Naive thymus-derived CD8-positive, alpha-beta T cell (primary cell): ENCODE measurements at regions not wholly inside any gene's neighbourhood (a gene's known extent, or its start where the extent isn't known, plus 50 kb on each side); places are given as distances from the start of the nearest gene placed in this dataset.
"Not testable (repeated sequence)": the region's sequence is repeated elsewhere in the genome, so short reads cannot be mapped to it uniquely, and the experiment has no call there.

ENCODE experiments used
- ATAC-seq, 2 donors: fragments of 150-1000 bp; cut with Tn5 transposase in 1 of 2; sonication (Bioruptor Pico), chemical (Tn5 transposase) in 1 of 2; 1 replicate in 1 of 2; 2 replicates in 1 of 2; pipeline ENCODE4 v1.10.0; 2021; ENCODE audit warnings: mild to moderate bottlenecking in 2 of 2, moderate library complexity in 2 of 2
- POLR2A ChIA-PET: fragments of 350-600 bp; sonication (Branson Sonifier 250); formaldehyde crosslinking; loops from one replicate; lab custom pipeline; 2021; ENCODE audit warnings: antibody characterized with exemption; lab: Charles Lee
- DNase-seq, 10 donors: peaks; one replicate each; pipeline versions ENCODE4 v3.0.0 to v3.0.0-alpha.2; 2020 to 2022
- H3K27ac Mint-ChIP-seq, 10 donors: one replicate each; pipeline ENCODE4 v1.8.0; 2020 to 2022; ENCODE audit warnings: mild to moderate bottlenecking in 10 of 10, mixed read lengths in 10 of 10, moderate library complexity in 4 of 10, inconsistent platforms in 1 of 10
- H3K27me3 Mint-ChIP-seq, 5 donors: one replicate each; pipeline ENCODE4 v1.8.0; 2021 to 2022; ENCODE audit warnings: mixed read lengths in 5 of 5
- H3K36me3 Mint-ChIP-seq, 3 donors: one replicate each; pipeline ENCODE4 v1.8.0; 2020 to 2022; ENCODE audit warnings: mixed read lengths in 3 of 3, mild to moderate bottlenecking in 2 of 3, inconsistent platforms in 1 of 3
- H3K4me1 Mint-ChIP-seq, 4 donors: one replicate each; pipeline ENCODE4 v1.8.0; 2021 to 2022; ENCODE audit warnings: mixed read lengths in 4 of 4
- H3K4me3 Mint-ChIP-seq, 10 donors: one replicate each; pipeline ENCODE4 v1.8.0; 2020 to 2022; ENCODE audit warnings: mild to moderate bottlenecking in 10 of 10, mixed read lengths in 10 of 10, moderate library complexity in 6 of 10, inconsistent platforms in 1 of 10
- H3K9me3 Mint-ChIP-seq, 9 donors: one replicate each; pipeline ENCODE4 v1.8.0; 2020 to 2022; ENCODE audit warnings: mixed read lengths in 9 of 9, mild to moderate bottlenecking in 3 of 9, inconsistent platforms in 1 of 9, moderate library complexity in 1 of 9

- DNase-seq: no peak
- Mint-ChIP-seq H3K36me3 (no peaks in the 10 kb centered on the region), H3K4me1 (no peaks in the 10 kb centered on the region), H3K9me3 (peaks cover 0 to 19% (median 7%) of the 10 kb centered on the region in 9 donors), H3K27ac (no peak overlapping the region), H3K4me3 (no peak overlapping the region), H3K27me3 (no peaks in the 10 kb centered on the region)
- ATAC-seq: no peak
- POLR2A ChIA-PET: no interaction called here
Observed at GRCh38 chr3:76509179-76509830, 530.6 kb upstream of the ROBO2 start.

- no peak overlapping the region for H3K4me3 Mint-ChIP-seq
- POLR2A ChIA-PET: no interaction called here
Observed at GRCh38 chr3:76514836-76515235, 525.1 kb upstream of the ROBO2 start.

GRCh38 chr3:76523337-76523736, 516.6 kb upstream of the ROBO2 start:
- H3K27ac Mint-ChIP-seq: no peak overlapping the region
- DNase-seq: no peak
- no peak overlapping the region for H3K4me3 Mint-ChIP-seq
- ATAC-seq: no peak
- POLR2A ChIA-PET: no interaction called here
- H3K27me3 Mint-ChIP-seq: no peaks in the 10 kb centered on the region
- H3K36me3 Mint-ChIP-seq: no peaks in the 10 kb centered on the region
- H3K9me3 Mint-ChIP-seq: peaks cover 0 to 16% (median 6%) of the 10 kb centered on the region in 9 donors
- no peaks in the 10 kb centered on the region for H3K4me1 Mint-ChIP-seq

More at GRCh38 chr3:76514836-76515235, 525.1 kb upstream of the ROBO2 start:
- DNase-seq (no peak), ATAC-seq (no peak)
- H3K4me1 Mint-ChIP-seq: no peaks in the 10 kb centered on the region
- no peaks in the 10 kb centered on the region for H3K36me3 Mint-ChIP-seq
- H3K27me3 Mint-ChIP-seq: no peaks in the 10 kb centered on the region
- peaks cover 0 to 20% (median 7%) of the 10 kb centered on the region in 9 donors for H3K9me3 Mint-ChIP-seq
- H3K27ac Mint-ChIP-seq: no peak overlapping the region

GRCh38 chr3:76525726-76526125, 514.2 kb upstream of the ROBO2 start:
- Mint-ChIP-seq H3K4me3 (no peak overlapping the region), H3K27ac (no peak overlapping the region), H3K27me3 (no peaks in the 10 kb centered on the region), H3K36me3 (no peaks in the 10 kb centered on the region), H3K4me1 (no peaks in the 10 kb centered on the region), H3K9me3 (peaks cover 0 to 25% (median 10%) of the 10 kb centered on the region in 9 donors)
- DNase-seq (no peak), ATAC-seq (no peak)
- POLR2A ChIA-PET: no interaction called here

GRCh38 chr3:76527773-76528172, 512.1 kb upstream of the ROBO2 start:
- POLR2A ChIA-PET: no interaction called here
- no peaks in the 10 kb centered on the region for H3K36me3 Mint-ChIP-seq

GRCh38 chr3:76532158-76532822, 507.6 kb upstream of the ROBO2 start:
- H3K36me3 Mint-ChIP-seq: no peaks in the 10 kb centered on the region
- no peak overlapping the region for H3K27ac Mint-ChIP-seq
- POLR2A ChIA-PET: no interaction called here
- no peak for ATAC-seq
- no peaks in the 10 kb centered on the region for H3K27me3 Mint-ChIP-seq
- no peak for DNase-seq
- H3K4me3 Mint-ChIP-seq: no peak overlapping the region
- H3K4me1 Mint-ChIP-seq: no peaks in the 10 kb centered on the region
- H3K9me3 Mint-ChIP-seq: peaks cover 1 to 61% (median 16%) of the 10 kb centered on the region in 9 donors

More at GRCh38 chr3:76527773-76528172, 512.1 kb upstream of the ROBO2 start:
- no peaks in the 10 kb centered on the region for H3K4me1 Mint-ChIP-seq
- no peak overlapping the region for H3K4me3 Mint-ChIP-seq
- ATAC-seq (no peak), DNase-seq (no peak)
- H3K27ac Mint-ChIP-seq: no peak overlapping the region
- H3K9me3 Mint-ChIP-seq: peaks cover 0 to 38% (median 10%) of the 10 kb centered on the region in 9 donors
- H3K27me3 Mint-ChIP-seq: no peaks in the 10 kb centered on the region

GRCh38 chr3:76533710-76534109, 506.2 kb upstream of the ROBO2 start:
- H3K27ac Mint-ChIP-seq, H3K4me3 Mint-ChIP-seq, H3K4me1 Mint-ChIP-seq, ATAC-seq, POLR2A ChIA-PET, H3K36me3 Mint-ChIP-seq, DNase-seq, H3K27me3 Mint-ChIP-seq: not testable (repeated sequence)
- H3K9me3 Mint-ChIP-seq: peaks cover 1 to 55% (median 16%) of the 10 kb centered on the region in 9 donors

GRCh38 chr3:76537857-76538256, 502.0 kb upstream of the ROBO2 start:
- ATAC-seq, H3K27ac Mint-ChIP-seq, H3K36me3 Mint-ChIP-seq, DNase-seq, H3K4me3 Mint-ChIP-seq, H3K4me1 Mint-ChIP-seq, POLR2A ChIA-PET, H3K27me3 Mint-ChIP-seq: not testable (repeated sequence)
- H3K9me3 Mint-ChIP-seq: peaks cover 0 to 46% (median 15%) of the 10 kb centered on the region in 9 donors

GRCh38 chr3:76547674-76548073, 492.2 kb upstream of the ROBO2 start:
- POLR2A ChIA-PET: no interaction called here
- no peaks in the 10 kb centered on the region for H3K4me1 Mint-ChIP-seq
- DNase-seq (no peak), ATAC-seq (no peak)
- no peaks in the 10 kb centered on the region for H3K36me3 Mint-ChIP-seq
- peaks cover 0 to 10% (median 2%) of the 10 kb centered on the region in 9 donors for H3K9me3 Mint-ChIP-seq
- no peaks in the 10 kb centered on the region for H3K27me3 Mint-ChIP-seq
- no peak overlapping the region for H3K4me3 Mint-ChIP-seq
- no peak overlapping the region for H3K27ac Mint-ChIP-seq

GRCh38 chr3:76550522-76551201, 489.2 kb upstream of the ROBO2 start:
- no peak overlapping the region for H3K4me3 Mint-ChIP-seq
- ATAC-seq: no peak
- H3K9me3 Mint-ChIP-seq: peaks cover 0 to 6% (median 0%) of the 10 kb centered on the region in 9 donors
- DNase-seq: no peak
- H3K27me3 Mint-ChIP-seq: no peaks in the 10 kb centered on the region
- H3K36me3 Mint-ChIP-seq: no peaks in the 10 kb centered on the region
- POLR2A ChIA-PET: no interaction called here
- no peak overlapping the region for H3K27ac Mint-ChIP-seq
- no peaks in the 10 kb centered on the region for H3K4me1 Mint-ChIP-seq

GRCh38 chr3:76551739-76552138, 488.2 kb upstream of the ROBO2 start:
- Mint-ChIP-seq H3K4me3 (no peak overlapping the region), H3K9me3 (peaks cover 0 to 6% (median 0%) of the 10 kb centered on the region in 9 donors), H3K4me1 (no peaks in the 10 kb centered on the region), H3K27ac (no peak overlapping the region), H3K36me3 (no peaks in the 10 kb centered on the region), H3K27me3 (no peaks in the 10 kb centered on the region)
- ATAC-seq (no peak), DNase-seq (no peak)
- POLR2A ChIA-PET: no interaction called here

- H3K36me3 Mint-ChIP-seq: no peaks in the 10 kb centered on the region
- no peak overlapping the region for H3K27ac Mint-ChIP-seq
- H3K4me3 Mint-ChIP-seq: no peak overlapping the region
- no peaks in the 10 kb centered on the region for H3K27me3 Mint-ChIP-seq
- POLR2A ChIA-PET: no interaction called here
- DNase-seq (no peak), ATAC-seq (no peak)
- H3K9me3 Mint-ChIP-seq: peaks cover 0 to 6% (median 0%) of the 10 kb centered on the region in 9 donors
- H3K4me1 Mint-ChIP-seq: no peaks in the 10 kb centered on the region
Observed at GRCh38 chr3:76552653-76553052, 487.2 kb upstream of the ROBO2 start.

- no peaks in the 10 kb centered on the region for H3K36me3 Mint-ChIP-seq
- ATAC-seq (no peak), DNase-seq (no peak)
- no peaks in the 10 kb centered on the region for H3K4me1 Mint-ChIP-seq
- no peak overlapping the region for H3K4me3 Mint-ChIP-seq
- peaks cover 0 to 6% (median 0%) of the 10 kb centered on the region in 9 donors for H3K9me3 Mint-ChIP-seq
- POLR2A ChIA-PET: no interaction called here
- no peak overlapping the region for H3K27ac Mint-ChIP-seq
- no peaks in the 10 kb centered on the region for H3K27me3 Mint-ChIP-seq
Observed at GRCh38 chr3:76554707-76555106, 485.2 kb upstream of the ROBO2 start.
